Dermis microvascular lymphatic vessel endothelial cell (primary cell): ENCODE measurements at regions not wholly inside any gene's neighbourhood (a gene's known extent, or its start where the extent isn't known, plus 50 kb on each side); places are given as distances from the start of the nearest gene placed in this dataset.

Experiments used
- DNase-seq, 2 donors: peaks; one replicate each; pipeline versions ENCODE4 v3.0.0 to v3.0.0-alpha.2; 2010; ENCODE audit warnings: low read depth in 2 of 2

DNA sequence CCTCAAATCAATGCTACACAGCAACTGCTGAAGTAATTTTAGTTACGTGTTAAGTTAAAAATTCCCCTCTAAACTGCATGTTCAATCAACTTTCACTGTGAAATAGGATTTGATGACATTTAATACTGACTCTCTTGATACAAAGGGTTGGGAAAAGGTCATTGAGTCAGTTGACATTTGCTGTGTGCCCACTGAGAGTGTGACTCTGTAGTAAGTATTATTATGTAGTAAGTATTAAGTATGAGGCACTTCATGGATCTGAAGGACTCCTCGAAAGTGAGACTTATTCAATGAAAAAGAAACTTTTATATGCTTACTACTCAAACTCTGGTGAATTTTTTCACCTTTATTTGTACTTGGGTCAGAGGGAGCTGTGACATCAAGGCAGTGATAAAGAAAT, 83.1 kb upstream of the S1PR1 start:
- DNase-seq = no peak

DNA sequence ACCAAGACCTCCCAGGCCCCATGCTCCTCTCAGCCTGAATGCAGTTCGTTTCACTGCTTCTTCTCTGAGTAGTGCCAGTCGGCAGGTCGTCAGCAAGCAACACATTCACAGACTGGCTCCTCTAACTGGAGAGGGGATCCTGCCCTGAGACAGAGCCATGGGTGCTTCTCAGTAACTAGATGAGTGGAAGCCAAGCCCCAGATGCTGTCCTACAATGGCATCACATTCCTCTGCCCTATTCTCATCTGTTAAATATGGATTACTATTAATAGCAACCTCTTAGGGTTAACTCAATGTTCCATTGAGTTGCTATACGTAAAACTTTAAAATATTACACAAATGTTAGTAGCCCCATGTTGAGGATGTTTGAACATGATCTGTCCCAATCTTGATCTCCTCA, 84.2 kb upstream of the S1PR1 start:
- DNase-seq = no peak

- DNase-seq = no peak
Measured at GRCh38 chr1:101151286-101151685, 85.5 kb upstream of the S1PR1 start.

- DNase-seq = peak in 1 of 2 donors; percentile 67
Measured at GRCh38 chr1:101150670-101151069, 86.1 kb upstream of the S1PR1 start.

GRCh38 chr1:101150266-101150665, 86.6 kb upstream of the S1PR1 start:
- DNase-seq = peak in 1 of 2 donors; percentile 84

DNA sequence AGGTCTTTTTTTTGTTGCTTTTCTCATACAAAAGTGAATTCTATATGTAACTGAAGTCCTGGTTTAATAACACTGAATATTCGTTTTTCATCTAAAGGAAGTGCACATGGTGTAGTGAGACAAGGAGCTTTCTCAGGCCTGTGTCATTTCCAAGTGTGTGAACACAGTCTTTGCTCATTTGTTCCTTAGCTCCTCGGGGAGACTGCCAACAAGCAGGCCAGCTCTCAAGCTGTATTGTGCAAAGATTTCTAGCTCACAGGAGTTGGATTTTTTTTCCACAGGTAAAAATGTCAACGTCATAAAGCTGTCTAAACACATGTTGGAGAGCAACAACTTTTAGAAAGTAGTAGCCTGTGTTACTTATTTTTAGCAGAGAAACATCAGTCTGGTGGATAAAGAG, 87.8 kb upstream of the S1PR1 start:
- peak in 1 of 2 donors; percentile 82 for DNase-seq

GRCh38 chr1:101147381-101147780, 89.4 kb upstream of the S1PR1 start:
- no peak for DNase-seq

GRCh38 chr1:101145449-101145820, 91.4 kb upstream of the S1PR1 start:
- no peak for DNase-seq

DNA sequence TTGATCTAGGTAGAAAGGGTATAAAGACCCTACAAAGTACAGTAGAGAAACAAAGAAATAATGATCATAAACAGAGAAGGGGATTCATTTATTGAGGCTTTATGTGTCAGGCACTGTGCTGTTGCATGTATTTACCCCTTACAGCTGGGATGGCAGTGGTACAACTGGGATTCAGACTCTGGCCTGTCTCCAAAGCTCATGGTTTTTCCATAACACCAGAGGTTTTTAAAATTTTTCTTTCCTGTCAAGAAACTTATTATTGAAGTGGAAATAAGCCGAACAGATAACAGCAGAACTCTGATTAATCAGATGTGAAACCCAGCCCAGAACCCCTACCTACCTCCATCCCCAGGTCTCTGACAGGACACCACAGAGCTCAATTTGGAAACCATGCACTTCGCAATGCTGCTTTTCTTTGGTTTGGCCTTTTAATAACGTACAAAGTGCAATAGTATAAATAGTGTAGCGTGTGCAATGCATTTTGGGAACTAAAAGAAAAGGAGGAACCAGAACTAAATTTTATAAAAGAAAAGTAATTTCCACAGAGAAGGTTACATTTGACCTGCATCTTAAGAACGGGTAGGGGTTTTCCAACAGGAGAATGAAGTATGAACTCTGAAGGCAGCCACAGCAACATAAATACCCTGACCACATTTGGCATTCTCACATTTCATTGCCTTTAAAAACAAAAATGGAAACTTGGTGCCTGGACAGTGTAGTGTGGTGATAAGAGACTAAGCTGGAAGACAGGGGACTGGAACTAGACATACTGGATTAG, 92.0 kb upstream of the S1PR1 start:
- DNase-seq = no peak

GRCh38 chr1:101142244-101142643, 94.6 kb upstream of the S1PR1 start:
- DNase-seq = no peak

DNA sequence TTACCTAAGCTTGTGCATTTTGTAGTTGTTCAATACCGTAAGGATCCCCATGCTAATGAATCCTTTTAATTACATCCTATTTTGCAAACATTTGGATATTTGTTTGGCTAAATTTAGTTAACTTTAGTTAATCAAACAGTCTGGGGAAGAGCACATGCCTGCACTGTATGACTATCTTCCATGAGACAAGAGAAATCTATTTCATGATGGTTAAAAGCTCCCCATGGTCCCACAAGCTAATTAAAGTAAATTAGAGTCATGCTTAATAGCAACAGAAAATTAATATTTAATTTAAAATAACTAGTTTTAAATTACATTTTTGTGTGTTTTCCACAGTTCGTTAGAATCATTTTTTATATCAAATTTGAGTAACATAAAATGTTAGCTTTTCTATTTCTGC, 95.4 kb upstream of the S1PR1 start:
- no peak for DNase-seq

DNA sequence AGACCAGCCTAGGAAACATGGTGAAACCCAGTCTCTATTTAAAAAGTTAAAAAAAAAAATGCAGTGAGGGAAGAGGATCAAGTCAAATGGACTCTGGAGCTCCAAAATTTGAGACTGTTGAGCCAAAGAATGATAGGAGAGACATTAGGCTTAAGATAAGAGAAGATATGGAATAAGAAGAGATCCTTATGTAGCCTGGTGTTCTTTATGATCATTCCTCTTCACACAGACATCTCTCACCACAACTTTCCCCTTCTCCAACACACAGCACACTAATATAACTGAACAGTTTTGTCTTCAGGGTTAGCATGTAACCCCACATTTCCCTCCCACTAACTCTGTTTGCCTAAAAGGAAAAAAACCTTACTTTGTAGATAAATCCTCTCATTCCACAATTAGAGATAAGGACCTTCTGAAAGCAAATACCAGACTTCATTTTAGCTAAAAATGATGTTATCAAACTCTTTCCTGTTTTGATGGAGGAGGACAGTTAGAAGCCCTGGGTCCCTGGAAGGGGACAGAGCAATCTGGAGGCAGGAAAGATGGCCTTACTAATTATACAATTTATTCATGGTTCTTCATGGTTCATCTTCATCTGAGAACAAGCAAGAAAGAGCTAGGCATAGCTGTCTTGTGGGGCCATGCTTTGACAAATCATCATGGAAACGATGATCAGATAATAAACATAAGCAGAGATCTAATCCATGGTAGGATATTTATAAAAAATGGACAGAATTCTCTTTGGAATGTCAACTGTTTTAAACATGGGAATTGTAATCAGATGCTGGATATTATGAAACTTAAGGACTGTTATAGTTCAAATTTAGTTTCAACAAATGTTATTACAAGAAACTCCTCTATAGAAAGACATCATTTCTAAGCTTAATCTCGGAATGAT, 96.7 kb upstream of the S1PR1 start:
- DNase-seq = no peak

DNA sequence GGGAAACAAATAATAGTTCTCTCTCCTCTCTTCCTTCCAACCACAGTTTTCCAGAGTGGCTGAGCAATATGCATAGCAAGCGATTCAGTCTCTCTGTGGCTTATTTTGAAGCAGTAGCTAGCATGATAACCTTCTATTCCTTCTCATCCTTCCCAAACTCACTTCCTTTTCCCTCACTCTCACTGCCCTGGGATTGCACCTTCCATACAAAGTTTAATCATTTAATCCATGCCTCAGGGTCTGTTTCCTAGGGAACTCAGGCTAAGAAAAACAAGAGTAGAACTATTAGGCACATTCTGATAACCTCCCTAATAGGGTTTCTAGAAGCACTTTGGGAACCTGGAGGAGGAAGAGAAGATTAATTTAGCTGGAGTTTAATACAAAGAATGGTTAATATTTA, 97.7 kb upstream of the S1PR1 start:
- DNase-seq = no peak

GRCh38 chr1:101137144-101138126, 99.4 kb upstream of the S1PR1 start:
- peak in 1 of 2 donors; percentile 16 for DNase-seq

DNA sequence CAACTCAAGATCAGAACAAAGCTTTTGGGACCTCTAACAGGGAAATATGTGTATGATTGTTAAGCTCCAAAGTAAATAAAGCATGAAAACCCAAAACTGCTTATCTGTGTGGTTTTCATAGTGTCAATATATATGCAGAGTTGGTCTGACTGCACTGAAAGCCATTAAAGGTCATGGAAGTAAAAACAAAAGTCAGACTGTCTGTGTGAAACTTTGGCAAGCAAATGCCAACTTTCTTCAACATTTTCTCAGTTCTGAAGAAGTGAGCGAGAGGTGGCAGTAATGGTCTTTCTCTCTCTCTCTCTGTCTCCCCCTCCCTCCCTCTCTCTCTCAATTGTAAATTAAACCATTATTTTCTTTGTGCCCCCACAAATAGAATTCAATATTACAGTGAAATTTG, 100.1 kb upstream of the S1PR1 start:
- DNase-seq = peak; percentile 71 to 90

GRCh38 chr1:101136271-101136670, 100.5 kb upstream of the S1PR1 start:
- DNase-seq = no peak

- no peak for DNase-seq
Measured at GRCh38 chr1:101135526-101135925, 101.3 kb upstream of the S1PR1 start.

DNA sequence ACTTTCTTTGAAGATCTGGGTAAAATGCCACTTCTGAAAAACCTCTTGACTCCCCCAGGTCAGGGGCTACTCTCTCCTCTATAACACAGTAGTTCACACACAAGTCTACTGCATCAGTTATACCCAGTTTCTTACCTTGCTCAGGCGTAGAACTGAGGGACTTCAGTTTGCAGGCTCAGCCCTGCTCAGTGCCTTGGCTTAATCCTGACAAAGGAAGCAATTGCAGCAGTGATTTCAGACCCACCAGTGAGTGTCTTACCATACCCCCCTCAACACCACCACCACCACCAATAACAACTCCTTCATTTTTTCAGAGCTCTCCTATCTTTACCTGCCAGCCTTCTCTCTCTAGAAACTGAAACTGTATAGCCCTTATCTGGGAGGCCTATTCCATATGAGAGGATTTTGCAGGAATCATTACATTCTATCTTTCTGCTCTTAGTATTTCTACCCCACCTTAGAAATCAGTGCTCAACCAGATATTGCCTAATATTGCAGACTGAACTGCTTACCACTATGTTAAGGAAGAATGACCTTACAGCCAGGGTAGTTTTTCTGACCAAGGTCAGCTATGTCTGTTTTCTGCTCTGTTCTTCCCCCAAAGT, 105.5 kb upstream of the S1PR1 start:
- DNase-seq = no peak

DNA sequence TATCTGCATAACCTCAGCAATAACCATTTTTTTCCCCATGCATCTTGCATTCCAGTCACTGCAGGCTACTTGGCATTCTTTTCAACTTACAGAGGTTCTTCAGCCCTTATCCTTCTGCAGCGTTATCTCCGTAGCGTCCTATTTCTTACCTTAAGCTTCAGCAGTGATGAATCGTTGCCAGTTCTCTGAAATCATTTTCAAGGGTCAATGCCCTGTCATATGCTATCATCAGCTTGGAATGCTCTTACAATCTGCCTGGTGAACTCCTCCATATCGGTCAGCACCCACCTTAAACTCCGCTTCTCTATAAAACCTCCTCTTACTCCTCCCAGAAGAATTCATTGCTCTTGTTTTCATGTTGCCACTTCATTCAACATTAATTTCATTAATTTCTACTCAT, 105.1 kb upstream of the DPH5 start:
- no peak for DNase-seq

- no peak for DNase-seq
Measured at GRCh38 chr1:101128846-101129245, 103.3 kb upstream of the DPH5 start.

GRCh38 chr1:101128211-101128727, 102.7 kb upstream of the DPH5 start:
- peak; percentile 43 to 65 for DNase-seq
